ENCODE measurements at regions not wholly inside any gene's neighbourhood (a gene's known extent, or its start where the extent isn't known, plus 50 kb on each side); places are given as distances from the start of the nearest gene placed in this dataset.

DNA sequence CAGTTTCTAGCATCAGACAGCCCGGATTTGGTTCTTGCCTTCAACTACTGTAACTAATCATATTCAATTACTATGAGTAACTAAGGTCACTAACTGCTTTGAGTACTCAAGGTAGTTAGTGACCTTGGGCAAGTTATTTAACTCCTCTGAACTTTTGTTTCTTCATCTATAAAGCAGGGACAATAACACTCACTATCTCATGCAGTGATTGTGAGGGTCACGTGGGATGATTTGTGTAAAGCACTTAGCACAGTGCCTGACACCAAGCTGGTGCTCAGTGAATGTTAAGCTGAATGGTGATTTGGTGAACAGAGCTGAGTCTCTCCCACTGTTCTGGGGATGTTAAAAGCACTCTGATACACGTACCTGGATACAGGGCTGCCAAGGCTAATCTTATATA lies 171.3 kb upstream of the PLXNC1 start:
- TF ChIP-seq, protein P1, sequence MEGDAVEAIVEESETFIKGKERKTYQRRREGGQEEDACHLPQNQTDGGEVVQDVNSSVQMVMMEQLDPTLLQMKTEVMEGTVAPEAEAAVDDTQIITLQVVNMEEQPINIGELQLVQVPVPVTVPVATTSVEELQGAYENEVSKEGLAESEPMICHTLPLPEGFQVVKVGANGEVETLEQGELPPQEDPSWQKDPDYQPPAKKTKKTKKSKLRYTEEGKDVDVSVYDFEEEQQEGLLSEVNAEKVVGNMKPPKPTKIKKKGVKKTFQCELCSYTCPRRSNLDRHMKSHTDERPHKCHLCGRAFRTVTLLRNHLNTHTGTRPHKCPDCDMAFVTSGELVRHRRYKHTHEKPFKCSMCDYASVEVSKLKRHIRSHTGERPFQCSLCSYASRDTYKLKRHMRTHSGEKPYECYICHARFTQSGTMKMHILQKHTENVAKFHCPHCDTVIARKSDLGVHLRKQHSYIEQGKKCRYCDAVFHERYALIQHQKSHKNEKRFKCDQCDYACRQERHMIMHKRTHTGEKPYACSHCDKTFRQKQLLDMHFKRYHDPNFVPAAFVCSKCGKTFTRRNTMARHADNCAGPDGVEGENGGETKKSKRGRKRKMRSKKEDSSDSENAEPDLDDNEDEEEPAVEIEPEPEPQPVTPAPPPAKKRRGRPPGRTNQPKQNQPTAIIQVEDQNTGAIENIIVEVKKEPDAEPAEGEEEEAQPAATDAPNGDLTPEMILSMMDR (IDR thresholded peaks at IDR 0.05): no peak
- no peak for TF ChIP-seq POLR2A (IDR thresholded peaks at IDR 0.05)
